SJCRH30 (cell line): ENCODE measurements at regions not wholly inside any gene's neighbourhood (a gene's known extent, or its start where the extent isn't known, plus 50 kb on each side); places are given as distances from the start of the nearest gene placed in this dataset.
A peak's percentile ranks its signal among the peaks of the same experiment; 100 is the strongest.

ENCODE experiments used
- DNase-seq, 2 experiments: peaks; one replicate each; pipeline ENCODE4 v3.0.0-alpha.2; 2015 to 2020
- H3K27ac ChIP-seq: fragments of 250-450 bp; sonication (Bioruptor Pico); 2 replicates; pipeline ENCODE4 v1.5.1; 2020; ENCODE audit warnings: mild to moderate bottlenecking, moderate library complexity
- H3K27me3 ChIP-seq: fragments of 250-450 bp; sonication (Bioruptor Pico); 2 replicates; pipeline ENCODE4 v1.5.1; 2020; ENCODE audit warnings: mild to moderate bottlenecking, moderate library complexity
- H3K36me3 ChIP-seq: fragments of 250-450 bp; sonication (Bioruptor Pico); 2 replicates; pipeline ENCODE4 v1.5.1; 2020; ENCODE audit warnings: mild to moderate bottlenecking, moderate library complexity
- H3K4me1 ChIP-seq: fragments of 250-450 bp; sonication (Bioruptor Pico); 2 replicates; pipeline ENCODE4 v1.5.1; 2020; ENCODE audit warnings: mild to moderate bottlenecking, moderate library complexity
- H3K4me3 ChIP-seq: fragments of 250-450 bp; sonication (Bioruptor Pico); 2 replicates; pipeline ENCODE4 v1.5.1; 2020; ENCODE audit warnings: mild to moderate bottlenecking, moderate library complexity
- H3K9me3 ChIP-seq: fragments of 250-450 bp; sonication (Bioruptor Pico); replicated peaks from 2 replicates; pipeline ENCODE4 v1.5.1; 2020; ENCODE audit warnings: mild to moderate bottlenecking, moderate library complexity

GRCh38 chr3:168489301-168489700 is 393.6 kb upstream of the GOLIM4 start:
- H3K36me3 ChIP-seq: no peaks in the 10 kb centered on the region
- no peak for DNase-seq
- no peak overlapping the region for H3K27ac ChIP-seq
- H3K27me3 ChIP-seq: no peaks in the 10 kb centered on the region
- no peak overlapping the region for H3K4me3 ChIP-seq
- no peaks in the 10 kb centered on the region for H3K9me3 ChIP-seq
- no peaks in the 10 kb centered on the region for H3K4me1 ChIP-seq

- no peak overlapping the region for H3K27ac ChIP-seq
- H3K4me1 ChIP-seq: no peaks in the 10 kb centered on the region
- no peaks in the 10 kb centered on the region for H3K27me3 ChIP-seq
- H3K36me3 ChIP-seq: no peaks in the 10 kb centered on the region
- DNase-seq: no peak
- no peaks in the 10 kb centered on the region for H3K9me3 ChIP-seq
- no peak overlapping the region for H3K4me3 ChIP-seq
Observed at GRCh38 chr3:168485936-168486335, 390.2 kb upstream of the GOLIM4 start.

DNA sequence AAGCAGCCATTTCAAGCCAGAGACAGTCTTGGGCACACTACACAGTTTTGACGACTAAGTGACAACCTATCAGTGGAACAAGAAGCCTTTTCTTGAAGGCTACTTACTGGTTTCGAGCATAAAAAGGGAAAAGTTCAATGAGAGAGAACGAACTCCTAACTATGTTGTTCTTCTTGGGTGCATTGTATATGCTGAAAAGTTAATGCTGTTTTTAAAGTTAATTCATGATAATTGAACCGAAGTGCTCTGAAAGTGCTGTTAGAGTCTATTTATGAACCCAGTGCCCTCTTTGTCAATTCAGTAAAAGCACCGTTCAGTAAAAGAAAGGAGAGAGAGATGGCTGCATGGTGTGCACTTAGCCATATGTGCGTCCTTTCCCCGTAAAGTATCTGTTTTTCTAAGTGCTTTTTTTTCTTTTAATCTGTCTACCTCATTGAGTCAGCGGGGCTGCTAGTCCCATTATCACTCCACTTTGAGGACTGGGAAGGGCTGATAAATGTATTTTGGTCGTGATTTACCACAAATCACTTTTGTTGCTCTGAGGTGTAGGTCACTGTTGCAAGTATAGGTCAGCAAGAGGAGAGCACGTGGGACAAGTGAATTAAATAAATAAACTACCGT is 380.7 kb upstream of the GOLIM4 start:
- Histone ChIP-seq H3K36me3 (no peaks in the 10 kb centered on the region), H3K4me1 (no peaks in the 10 kb centered on the region), H3K27me3 (no peaks in the 10 kb centered on the region), H3K27ac (no peak overlapping the region), H3K4me3 (no peak overlapping the region), H3K9me3 (no peaks in the 10 kb centered on the region)
- no peak for DNase-seq

- Histone ChIP-seq H3K4me3 (no peak overlapping the region), H3K9me3 (no peaks in the 10 kb centered on the region), H3K4me1 (no peaks in the 10 kb centered on the region), H3K36me3 (no peaks in the 10 kb centered on the region), H3K27ac (no peak overlapping the region), H3K27me3 (no peaks in the 10 kb centered on the region)
- DNase-seq: no peak
Observed at GRCh38 chr3:168475704-168476103, 380.0 kb upstream of the GOLIM4 start.

DNA sequence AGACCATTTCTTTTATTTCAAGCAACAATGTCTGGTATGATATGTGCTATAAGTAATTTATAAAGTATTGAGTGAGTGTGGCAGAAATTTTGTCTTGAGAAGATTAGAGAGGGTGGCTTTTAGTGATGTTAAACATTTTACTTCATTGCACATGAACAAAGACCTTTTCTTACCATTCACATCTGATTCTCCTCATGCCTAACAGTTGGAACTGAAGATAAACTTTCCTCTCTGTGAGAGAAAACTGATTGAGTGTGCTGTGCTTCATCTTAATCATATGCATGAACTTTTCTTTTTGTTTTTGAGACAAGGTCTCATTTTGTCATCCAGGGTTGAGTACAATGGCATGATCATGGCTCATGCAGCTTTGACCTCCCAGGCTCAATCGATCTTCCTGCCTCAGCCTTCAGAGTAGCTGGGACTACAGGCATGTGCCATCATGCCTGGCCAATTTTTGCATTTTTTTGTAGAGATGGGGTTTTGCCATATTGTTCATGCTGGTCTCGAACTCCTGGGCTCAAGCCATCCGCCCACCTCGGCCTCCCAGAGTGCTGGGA is 377.7 kb upstream of the GOLIM4 start:
- Histone ChIP-seq H3K9me3 (no peaks in the 10 kb centered on the region), H3K4me1 (no peaks in the 10 kb centered on the region), H3K27me3 (no peaks in the 10 kb centered on the region), H3K36me3 (no peaks in the 10 kb centered on the region), H3K27ac (no peak overlapping the region), H3K4me3 (no peak overlapping the region)
- no peak for DNase-seq

DNA sequence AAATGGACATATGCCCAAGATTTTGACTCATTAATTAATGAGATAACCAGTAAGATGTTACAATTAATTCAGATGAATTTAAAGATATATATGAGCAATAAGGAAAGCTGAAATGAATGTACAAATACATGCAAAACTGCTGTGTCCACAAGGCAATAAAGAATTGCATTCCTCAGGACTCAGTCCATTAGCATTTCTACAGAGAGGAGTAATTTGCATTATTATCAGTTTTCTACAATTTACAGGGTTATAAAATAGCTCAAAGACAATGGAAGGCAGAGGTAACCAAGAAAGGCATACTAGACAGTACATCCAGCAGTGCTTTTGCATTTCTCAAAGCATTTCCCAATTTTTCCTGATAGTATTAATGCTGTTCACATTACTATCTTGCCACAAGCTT is 377.1 kb upstream of the GOLIM4 start:
- H3K4me1 ChIP-seq: no peaks in the 10 kb centered on the region
- no peak overlapping the region for H3K27ac ChIP-seq
- no peaks in the 10 kb centered on the region for H3K9me3 ChIP-seq
- DNase-seq: no peak
- no peak overlapping the region for H3K4me3 ChIP-seq
- no peaks in the 10 kb centered on the region for H3K36me3 ChIP-seq
- H3K27me3 ChIP-seq: no peaks in the 10 kb centered on the region

DNA sequence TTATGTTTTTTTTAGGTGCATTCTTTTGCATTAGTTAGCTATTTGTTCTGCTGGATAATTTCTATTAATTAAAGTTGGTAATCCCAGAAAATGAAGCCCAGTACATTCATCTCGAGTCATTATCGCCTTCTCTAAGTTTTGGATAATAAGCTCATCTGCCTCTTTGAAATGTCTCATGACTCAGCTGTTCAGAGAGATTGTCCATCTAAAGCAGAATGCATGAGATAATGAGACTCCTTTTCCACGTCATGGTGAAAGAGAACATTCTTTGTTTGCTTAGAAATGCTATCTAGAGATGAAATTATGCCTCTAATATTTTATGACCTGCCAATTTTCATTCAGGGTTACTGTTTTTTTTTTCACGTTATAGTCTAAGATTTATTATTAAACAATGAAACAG is 374.7 kb upstream of the GOLIM4 start:
- DNase-seq: no peak
- no peaks in the 10 kb centered on the region for H3K9me3 ChIP-seq
- H3K36me3 ChIP-seq: no peaks in the 10 kb centered on the region
- H3K4me1 ChIP-seq: no peaks in the 10 kb centered on the region
- H3K27ac ChIP-seq: no peak overlapping the region
- no peak overlapping the region for H3K4me3 ChIP-seq
- H3K27me3 ChIP-seq: no peaks in the 10 kb centered on the region

DNA sequence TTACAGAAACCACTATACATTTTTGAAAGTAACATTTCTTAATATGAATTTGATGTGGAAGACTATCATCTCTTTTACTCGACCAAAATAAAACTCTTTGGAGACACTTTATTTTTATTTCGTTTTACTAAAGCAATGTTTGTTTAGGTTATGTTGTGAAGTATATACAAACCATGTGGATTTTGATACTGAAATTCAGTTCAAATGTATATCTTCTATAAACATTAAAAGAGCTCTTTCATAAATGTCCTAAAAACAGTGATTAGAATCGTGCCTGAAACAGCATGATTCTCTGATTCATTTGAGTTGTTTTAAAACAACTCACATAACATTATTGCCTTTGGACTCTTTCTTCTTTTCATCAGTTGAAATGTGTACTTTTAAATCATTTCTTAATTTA is 373.7 kb upstream of the GOLIM4 start:
- no peaks in the 10 kb centered on the region for H3K27me3 ChIP-seq
- H3K9me3 ChIP-seq: no peaks in the 10 kb centered on the region
- no peaks in the 10 kb centered on the region for H3K4me1 ChIP-seq
- DNase-seq: no peak
- no peaks in the 10 kb centered on the region for H3K36me3 ChIP-seq
- no peak overlapping the region for H3K4me3 ChIP-seq
- no peak overlapping the region for H3K27ac ChIP-seq

GRCh38 chr3:168467115-168467714 is 371.5 kb upstream of the GOLIM4 start:
- Histone ChIP-seq H3K4me3 (no peak overlapping the region), H3K9me3 (no peaks in the 10 kb centered on the region), H3K27ac (no peak overlapping the region), H3K27me3 (no peaks in the 10 kb centered on the region), H3K36me3 (no peaks in the 10 kb centered on the region), H3K4me1 (no peaks in the 10 kb centered on the region)
- DNase-seq: peak in 1 of 2 experiments; percentile 1

DNA sequence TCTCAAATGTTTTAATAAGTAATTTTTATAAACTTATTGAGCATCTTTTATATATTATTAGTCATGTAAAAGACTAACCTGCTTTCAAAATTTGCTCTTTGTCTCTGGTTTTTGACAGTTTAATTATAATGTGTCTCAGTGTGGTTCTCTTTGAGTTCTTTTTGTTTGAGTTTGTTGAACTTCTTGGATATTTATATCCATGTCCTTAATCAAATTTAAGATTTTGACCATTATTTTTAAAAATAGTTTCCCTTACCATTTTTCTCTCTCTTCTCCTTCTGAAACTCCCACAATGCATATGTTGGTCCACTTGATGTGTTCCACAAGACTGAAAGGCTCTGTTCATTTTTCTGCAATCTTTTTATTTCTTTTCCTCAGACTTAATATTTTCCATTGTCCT is 366.1 kb upstream of the GOLIM4 start:
- Histone ChIP-seq H3K27me3 (no peaks in the 10 kb centered on the region), H3K4me3 (no peak overlapping the region), H3K36me3 (no peaks in the 10 kb centered on the region), H3K27ac (no peak overlapping the region), H3K4me1 (no peaks in the 10 kb centered on the region), H3K9me3 (no peaks in the 10 kb centered on the region)
- DNase-seq: no peak

DNA sequence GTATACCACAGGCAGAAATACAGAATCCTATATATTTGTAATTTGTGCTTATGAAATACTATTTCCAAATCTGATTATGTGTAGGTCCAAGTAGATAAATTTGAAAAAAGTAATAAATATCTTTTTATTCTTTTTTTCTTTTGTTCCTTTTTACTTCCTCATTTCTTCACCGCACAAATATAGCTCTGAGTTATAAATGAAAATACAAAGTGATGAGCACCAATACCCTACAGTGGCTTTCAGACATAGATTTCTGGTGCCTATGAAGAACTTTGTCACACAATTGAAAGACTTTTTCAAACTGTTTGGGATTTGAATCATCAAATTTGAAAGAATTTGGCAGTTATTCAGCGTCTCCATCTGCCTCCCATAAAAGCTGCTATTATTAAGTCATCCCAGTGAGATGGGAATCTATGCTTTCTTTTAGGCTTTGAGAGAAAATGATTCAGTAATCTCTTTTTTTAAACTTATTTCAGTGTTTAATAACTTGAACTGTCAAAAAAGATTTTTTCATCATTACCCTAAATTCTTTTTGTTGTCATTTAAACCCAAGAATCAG is 363.6 kb upstream of the GOLIM4 start:
- no peaks in the 10 kb centered on the region for H3K27me3 ChIP-seq
- no peaks in the 10 kb centered on the region for H3K36me3 ChIP-seq
- no peak overlapping the region for H3K27ac ChIP-seq
- no peaks in the 10 kb centered on the region for H3K9me3 ChIP-seq
- no peaks in the 10 kb centered on the region for H3K4me1 ChIP-seq
- no peak for DNase-seq
- no peak overlapping the region for H3K4me3 ChIP-seq

DNA sequence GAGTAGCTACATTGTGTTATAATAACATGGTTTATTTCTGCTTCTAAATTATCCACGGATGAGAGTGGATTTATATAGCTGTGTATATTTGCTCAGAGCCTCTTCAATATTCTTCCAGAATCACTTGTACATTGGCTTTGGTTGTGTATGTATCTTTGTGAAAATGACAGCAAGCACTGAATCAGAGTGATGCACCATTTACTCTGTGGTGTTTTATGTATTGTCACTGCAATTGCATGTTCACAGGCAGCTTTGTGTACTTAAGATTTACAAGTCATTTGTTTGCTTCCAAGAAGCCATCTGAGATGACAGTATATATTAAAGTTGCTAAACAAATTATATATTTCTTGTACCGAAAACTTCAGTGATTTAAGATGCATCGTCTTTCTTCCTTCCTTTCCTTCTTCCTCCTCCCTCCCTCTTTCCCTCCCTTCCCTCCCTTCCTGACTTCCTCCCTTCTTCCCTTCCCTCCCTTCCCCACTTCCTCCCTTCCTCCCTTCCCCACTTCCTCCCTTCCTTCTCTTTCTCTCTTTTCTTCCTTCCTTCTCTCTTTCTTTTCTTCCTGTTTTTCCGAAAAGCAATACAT is 362.3 kb upstream of the GOLIM4 start:
- H3K36me3 ChIP-seq: no peaks in the 10 kb centered on the region
- H3K9me3 ChIP-seq: no peaks in the 10 kb centered on the region
- no peak for DNase-seq
- H3K4me3 ChIP-seq: no peak overlapping the region
- no peaks in the 10 kb centered on the region for H3K4me1 ChIP-seq
- H3K27ac ChIP-seq: no peak overlapping the region
- H3K27me3 ChIP-seq: no peaks in the 10 kb centered on the region

GRCh38 chr3:168455814-168456213 is 360.1 kb upstream of the GOLIM4 start:
- H3K4me1 ChIP-seq: no peaks in the 10 kb centered on the region
- H3K36me3 ChIP-seq: no peaks in the 10 kb centered on the region
- H3K27ac ChIP-seq: no peak overlapping the region
- no peak overlapping the region for H3K4me3 ChIP-seq
- no peaks in the 10 kb centered on the region for H3K27me3 ChIP-seq
- no peaks in the 10 kb centered on the region for H3K9me3 ChIP-seq
- DNase-seq: no peak

- DNase-seq: no peak
- Histone ChIP-seq H3K36me3 (no peaks in the 10 kb centered on the region), H3K4me1 (no peaks in the 10 kb centered on the region), H3K27ac (no peak overlapping the region), H3K27me3 (no peaks in the 10 kb centered on the region), H3K9me3 (no peaks in the 10 kb centered on the region), H3K4me3 (no peak overlapping the region)
Observed at GRCh38 chr3:168453623-168454022, 357.9 kb upstream of the GOLIM4 start.

GRCh38 chr3:168443965-168444364 is 348.2 kb upstream of the GOLIM4 start:
- H3K9me3 ChIP-seq: no peaks in the 10 kb centered on the region
- no peaks in the 10 kb centered on the region for H3K36me3 ChIP-seq
- no peak for DNase-seq
- no peak overlapping the region for H3K4me3 ChIP-seq
- H3K27ac ChIP-seq: no peak overlapping the region
- H3K4me1 ChIP-seq: no peaks in the 10 kb centered on the region
- no peaks in the 10 kb centered on the region; the same call in 1 of the 2 replicates for H3K27me3 ChIP-seq
